Natural killer cell (primary cell): ENCODE measurements at regions not wholly inside any gene's neighbourhood (a gene's known extent, or its start where the extent isn't known, plus 50 kb on each side); places are given as distances from the start of the nearest gene placed in this dataset.

Experiments
- ATAC-seq, 3 donors: fragments of 150-1000 bp in 2 of 3; fragments of 200-7000 bp in 1 of 3; cut with Tn5 transposase; 1 replicate in 1 of 3; 2 replicates in 2 of 3; pipeline ENCODE4 v1.10.0; 2021; ENCODE audit warnings: mild to moderate bottlenecking in 2 of 3, moderate library complexity in 2 of 3
- DNase-seq, 2 donors: peaks; one replicate each; pipeline versions ENCODE4 v3.0.0 to v3.0.0-alpha.2; 2013 to 2021; ENCODE audit warnings: mixed read lengths in 1 of 2
- H3K27ac ChIP-seq: one replicate; pipeline ENCODE4 v1.5.1; 2013; ENCODE audit warnings: mild to moderate bottlenecking, low read length
- H3K27me3 ChIP-seq: one replicate; pipeline ENCODE4 v1.6.1; 2013; ENCODE audit warnings: low read length; ENCODE audit not compliant: control insufficient read depth, insufficient read depth
- H3K36me3 ChIP-seq: one replicate; pipeline ENCODE4 v1.6.1; 2013; ENCODE audit warnings: low read length; ENCODE audit not compliant: control insufficient read depth, insufficient read depth
- H3K4me1 ChIP-seq: one replicate; pipeline ENCODE4 v1.6.1; 2013; ENCODE audit warnings: low read length; ENCODE audit not compliant: control insufficient read depth, insufficient read depth
- H3K4me3 ChIP-seq: one replicate; pipeline ENCODE4 v1.5.1; 2013; ENCODE audit warnings: low read length
- H3K9me3 ChIP-seq: one replicate; pipeline ENCODE4 v1.6.1; 2013; ENCODE audit warnings: low read length; ENCODE audit not compliant: control insufficient read depth, insufficient read depth
- H3K27ac Mint-ChIP-seq, 2 donors: one replicate each; pipeline ENCODE4 v1.8.0; 2022; ENCODE audit warnings: mild to moderate bottlenecking in 2 of 2, mixed read lengths in 2 of 2, moderate library complexity in 1 of 2
- H3K27me3 Mint-ChIP-seq, 2 donors: one replicate each; pipeline ENCODE4 v1.8.0; 2022; ENCODE audit warnings: low read depth in 2 of 2, mixed read lengths in 2 of 2
- H3K36me3 Mint-ChIP-seq: one replicate; pipeline ENCODE4 v1.8.0; 2022; ENCODE audit warnings: mixed read lengths
- H3K4me1 Mint-ChIP-seq, 2 donors: one replicate each; pipeline ENCODE4 v1.8.0; 2022; ENCODE audit warnings: mixed read lengths in 2 of 2
- H3K4me3 Mint-ChIP-seq: one replicate; pipeline ENCODE4 v1.8.0; 2022; ENCODE audit warnings: mild to moderate bottlenecking, moderate library complexity, mixed read lengths
- H3K9me3 Mint-ChIP-seq, 2 donors: one replicate each; pipeline ENCODE4 v1.8.0; 2022; ENCODE audit warnings: mixed read lengths in 2 of 2
- WGBS: methylation state at CpG from one replicate; pipeline ENCODE4 v1.1.7; 2013; ENCODE audit warnings: missing lambda C conversion rate; ENCODE audit not compliant: insufficient coverage; 5-methylcytosine and 5-hydroxymethylcytosine counted together
- intact Hi-C: fragments of 100-400 bp; cut with micrococcal nuclease; formaldehyde crosslinking; loops from one replicate; pipeline ENCODE4 v1.14.2; 2022
- TF ChIP-seq, protein P1 (sequence below): fragments of 200-600 bp; IDR thresholded peaks from one replicate; pipeline ENCODE4 v1.8.0; 2022; ENCODE audit warnings: antibody characterized with exemption

GRCh38 chr1:5501206-5501930 lies 490.9 kb downstream of the NPHP4 start:
- ATAC-seq (no peak), DNase-seq (no peak)
- Histone ChIP-seq H3K4me1 (no peaks in the 10 kb centered on the region), H3K9me3 (no peaks in the 10 kb centered on the region), H3K36me3 (no peaks in the 10 kb centered on the region), H3K27ac (no peak overlapping the region), H3K27me3 (no peaks in the 10 kb centered on the region), H3K4me3 (no peak overlapping the region)
- Mint-ChIP-seq H3K27ac (no peak overlapping the region), H3K36me3 (no peaks in the 10 kb centered on the region), H3K27me3 (peaks cover 3 to 33% of the 10 kb centered on the region in 2 donors), H3K4me1 (no peaks in the 10 kb centered on the region), H3K9me3 (no peaks in the 10 kb centered on the region), H3K4me3 (no peak overlapping the region)
- WGBS: 86% methylated on average over 18 of the region's 18 CpGs
- TF ChIP-seq, protein P1, sequence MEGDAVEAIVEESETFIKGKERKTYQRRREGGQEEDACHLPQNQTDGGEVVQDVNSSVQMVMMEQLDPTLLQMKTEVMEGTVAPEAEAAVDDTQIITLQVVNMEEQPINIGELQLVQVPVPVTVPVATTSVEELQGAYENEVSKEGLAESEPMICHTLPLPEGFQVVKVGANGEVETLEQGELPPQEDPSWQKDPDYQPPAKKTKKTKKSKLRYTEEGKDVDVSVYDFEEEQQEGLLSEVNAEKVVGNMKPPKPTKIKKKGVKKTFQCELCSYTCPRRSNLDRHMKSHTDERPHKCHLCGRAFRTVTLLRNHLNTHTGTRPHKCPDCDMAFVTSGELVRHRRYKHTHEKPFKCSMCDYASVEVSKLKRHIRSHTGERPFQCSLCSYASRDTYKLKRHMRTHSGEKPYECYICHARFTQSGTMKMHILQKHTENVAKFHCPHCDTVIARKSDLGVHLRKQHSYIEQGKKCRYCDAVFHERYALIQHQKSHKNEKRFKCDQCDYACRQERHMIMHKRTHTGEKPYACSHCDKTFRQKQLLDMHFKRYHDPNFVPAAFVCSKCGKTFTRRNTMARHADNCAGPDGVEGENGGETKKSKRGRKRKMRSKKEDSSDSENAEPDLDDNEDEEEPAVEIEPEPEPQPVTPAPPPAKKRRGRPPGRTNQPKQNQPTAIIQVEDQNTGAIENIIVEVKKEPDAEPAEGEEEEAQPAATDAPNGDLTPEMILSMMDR: no peak
- intact Hi-C loops: no loop called here

GRCh38 chr1:5500541-5500940 lies 491.7 kb downstream of the NPHP4 start:
- ATAC-seq (no peak), DNase-seq (no peak)
- H3K9me3 Mint-ChIP-seq: no peaks in the 10 kb centered on the region
- intact Hi-C loops: no loop called here
- no peak overlapping the region for H3K27ac Mint-ChIP-seq
- Histone ChIP-seq H3K4me3 (no peak overlapping the region), H3K9me3 (no peaks in the 10 kb centered on the region), H3K27me3 (no peaks in the 10 kb centered on the region), H3K27ac (no peak overlapping the region), H3K4me1 (no peaks in the 10 kb centered on the region), H3K36me3 (no peaks in the 10 kb centered on the region)
- TF ChIP-seq, protein P1: no peak
- H3K4me3 Mint-ChIP-seq: no peak overlapping the region
- H3K27me3 Mint-ChIP-seq: peaks cover 3 to 33% of the 10 kb centered on the region in 2 donors
- no peaks in the 10 kb centered on the region for H3K36me3 Mint-ChIP-seq
- 96% methylated on average over 20 of the region's 20 CpGs for WGBS
- no peaks in the 10 kb centered on the region for H3K4me1 Mint-ChIP-seq

- Mint-ChIP-seq H3K27ac (no peak overlapping the region), H3K27me3 (peaks cover 0 to 20% of the 10 kb centered on the region in 2 donors), H3K4me1 (no peaks in the 10 kb centered on the region), H3K36me3 (no peaks in the 10 kb centered on the region), H3K4me3 (no peak overlapping the region), H3K9me3 (no peaks in the 10 kb centered on the region)
- Histone ChIP-seq H3K27ac (no peak overlapping the region), H3K4me1 (no peaks in the 10 kb centered on the region), H3K4me3 (no peak overlapping the region), H3K27me3 (no peaks in the 10 kb centered on the region), H3K9me3 (no peaks in the 10 kb centered on the region), H3K36me3 (no peaks in the 10 kb centered on the region)
- WGBS: 77% methylated on average over 6 of the region's 6 CpGs
- DNase-seq (no peak), ATAC-seq (no peak)
- TF ChIP-seq, protein P1: no peak
- intact Hi-C loops: no loop called here
These were observed 494.7 kb downstream of the NPHP4 start for GRCh38 chr1:5497503-5497902.
